GM18508 (cell line): ENCODE measurements at regions not wholly inside any gene's neighbourhood (a gene's known extent, or its start where the extent isn't known, plus 50 kb on each side); places are given as distances from the start of the nearest gene placed in this dataset.
"Not testable (repeated sequence)": the region's sequence is repeated elsewhere in the genome, so short reads cannot be mapped to it uniquely, and the experiment has no call there.

Experiments
- ATAC-seq: cut with Tn5 transposase; IDR thresholded peaks from one replicate; pipeline ENCODE4 v1.9.1; 2021; ENCODE audit warnings: moderate number of reproducible peaks; ENCODE audit not compliant: insufficient read depth, unreplicated experiment

- ATAC-seq, result not testable (repeated sequence)
Measured at GRCh38 chr5:56295311-56295710, 62.2 kb upstream of the ANKRD55 start.

GRCh38 chr5:56294354-56294753, 61.2 kb upstream of the ANKRD55 start:
- ATAC-seq, result no peak

GRCh38 chr5:56292874-56293273, 59.7 kb upstream of the ANKRD55 start:
- not testable (repeated sequence) for ATAC-seq

- no peak for ATAC-seq
Measured at GRCh38 chr5:56291661-56292374, 58.7 kb upstream of the ANKRD55 start.

- no peak for ATAC-seq
Measured at GRCh38 chr5:56291079-56291643, 58.0 kb upstream of the ANKRD55 start.

- no peak for ATAC-seq
Measured at GRCh38 chr5:56290378-56291078, 57.4 kb upstream of the ANKRD55 start.

GRCh38 chr5:56289602-56289987, 56.5 kb upstream of the ANKRD55 start:
- ATAC-seq, result no peak

GRCh38 chr5:56288873-56289601, 55.9 kb upstream of the ANKRD55 start:
- no peak for ATAC-seq

- no peak for ATAC-seq
Measured at GRCh38 chr5:56286015-56286884, 53.1 kb upstream of the ANKRD55 start.

GRCh38 chr5:56282951-56283350, 49.8 kb upstream of the ANKRD55 start:
- no peak for ATAC-seq
